Left ventricle myocardium inferior (tissue), 1 donor: ENCODE measurements at regions not wholly inside any gene's neighbourhood (a gene's known extent, or its start where the extent isn't known, plus 50 kb on each side); places are given as distances from the start of the nearest gene placed in this dataset.

ENCODE experiments used
- DNase-seq: peaks from one replicate; pipeline ENCODE4 v3.0.0-alpha.2; 2020
- H3K27ac ChIP-seq: fragments of 200-600 bp; replicated peaks from 2 replicates; pipeline ENCODE4 v1.8.0; 2021
- H3K27me3 ChIP-seq: fragments of 200-600 bp; 2 replicates; pipeline ENCODE4 v1.8.0; 2021; ENCODE audit warnings: low read depth
- H3K36me3 ChIP-seq: fragments of 200-600 bp; 2 replicates; pipeline ENCODE4 v1.8.0; 2021
- H3K4me1 ChIP-seq: fragments of 200-600 bp; 2 replicates; pipeline ENCODE4 v1.8.0; 2021
- H3K4me3 ChIP-seq: fragments of 200-600 bp; 2 replicates; pipeline ENCODE4 v1.8.0; 2021; ENCODE audit warnings: mild to moderate bottlenecking, moderate library complexity
- H3K9me3 ChIP-seq: fragments of 200-600 bp; replicated peaks from 2 replicates; pipeline ENCODE4 v1.8.0; 2021
- CTCF ChIP-seq: fragments of 200-600 bp; IDR thresholded peaks from 2 replicates; pipeline ENCODE4 v1.8.0; 2021; ENCODE audit warnings: antibody characterized with exemption, mild to moderate bottlenecking, borderline replicate concordance
- intact Hi-C: fragments of 100-400 bp; cut with micrococcal nuclease; formaldehyde crosslinking; loops from one replicate; pipeline ENCODE4 v1.11.0; 2022
- donor health status: DM: no; HTN: yes; CAD: no; lungs with severe emphysema.

DNA sequence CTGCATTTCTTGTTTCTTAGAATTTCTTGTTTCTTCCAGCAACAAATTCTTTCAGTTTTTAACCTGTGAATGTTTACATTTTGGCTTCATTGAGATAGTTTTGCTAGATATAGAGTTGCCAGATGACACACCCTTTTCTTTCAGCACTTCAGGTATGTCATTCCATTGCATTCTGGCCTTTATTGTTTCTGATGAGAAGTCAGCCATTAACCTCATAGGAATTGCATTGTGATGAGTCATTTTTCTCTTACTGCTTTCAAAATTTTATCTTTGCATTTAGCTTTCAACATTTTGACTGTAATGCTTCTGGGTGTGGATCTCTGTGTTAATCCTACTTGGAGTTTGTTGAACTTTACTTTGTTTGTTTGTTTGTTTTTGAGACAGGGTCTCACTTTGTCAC is 440.3 kb upstream of the HS3ST5 start:
- intact Hi-C loops = no loop called here
- Histone ChIP-seq H3K27ac (no peak overlapping the region), H3K4me1 (no peaks in the 10 kb centered on the region), H3K36me3 (no peaks in the 10 kb centered on the region), H3K4me3 (no peak overlapping the region), H3K27me3 (no peaks in the 10 kb centered on the region), H3K9me3 (peaks cover 8% of the 10 kb centered on the region)
- no peak for DNase-seq
- TF ChIP-seq CTCF = no peak

DNA sequence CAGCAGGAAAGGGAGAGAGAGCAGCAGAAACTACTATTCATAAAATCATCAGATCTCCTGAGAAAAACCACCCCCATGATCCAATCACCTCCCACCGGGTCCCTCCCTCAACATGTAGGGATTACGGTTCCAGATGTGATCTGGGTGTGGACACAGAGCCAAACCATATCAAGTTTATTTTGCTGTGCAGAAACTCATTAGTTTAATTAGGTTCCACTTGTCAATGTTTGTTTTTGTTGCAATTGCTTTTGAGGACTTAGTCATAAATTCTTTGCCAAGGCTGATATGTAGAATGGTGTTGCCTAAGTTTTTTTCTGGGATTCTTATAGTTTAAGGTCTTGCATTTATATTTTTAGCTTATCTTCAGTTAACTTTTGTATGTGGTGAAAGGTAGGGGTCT is 422.0 kb upstream of the HS3ST5 start:
- Histone ChIP-seq H3K4me3 (no peak overlapping the region), H3K27me3 (no peaks in the 10 kb centered on the region), H3K4me1 (no peaks in the 10 kb centered on the region), H3K36me3 (no peaks in the 10 kb centered on the region), H3K9me3 (no peaks in the 10 kb centered on the region), H3K27ac (no peak overlapping the region)
- TF ChIP-seq CTCF = no peak
- no peak for DNase-seq
- intact Hi-C loops = no loop called here

GRCh38 chr6:114762145-114762544 is 419.3 kb upstream of the HS3ST5 start:
- no peaks in the 10 kb centered on the region for H3K4me1 ChIP-seq
- no peak for TF ChIP-seq CTCF
- no peak overlapping the region for H3K27ac ChIP-seq
- DNase-seq = no peak
- H3K36me3 ChIP-seq = no peaks in the 10 kb centered on the region
- no peak overlapping the region for H3K4me3 ChIP-seq
- no peaks in the 10 kb centered on the region for H3K9me3 ChIP-seq
- intact Hi-C loops = no loop called here
- H3K27me3 ChIP-seq = no peaks in the 10 kb centered on the region

GRCh38 chr6:114747995-114748625 is 405.3 kb upstream of the HS3ST5 start:
- no peaks in the 10 kb centered on the region for H3K27me3 ChIP-seq
- H3K4me3 ChIP-seq = no peak overlapping the region
- no peak overlapping the region for H3K27ac ChIP-seq
- intact Hi-C loops = loop anchor here (10.0 kb wide), 1 partner anchor 1147 kb away; no protein-coding TSS in a partner anchor
- TF ChIP-seq CTCF = peak; percentile 72
- no peaks in the 10 kb centered on the region for H3K9me3 ChIP-seq
- no peaks in the 10 kb centered on the region for H3K4me1 ChIP-seq
- DNase-seq = no peak
- no peaks in the 10 kb centered on the region for H3K36me3 ChIP-seq

DNA sequence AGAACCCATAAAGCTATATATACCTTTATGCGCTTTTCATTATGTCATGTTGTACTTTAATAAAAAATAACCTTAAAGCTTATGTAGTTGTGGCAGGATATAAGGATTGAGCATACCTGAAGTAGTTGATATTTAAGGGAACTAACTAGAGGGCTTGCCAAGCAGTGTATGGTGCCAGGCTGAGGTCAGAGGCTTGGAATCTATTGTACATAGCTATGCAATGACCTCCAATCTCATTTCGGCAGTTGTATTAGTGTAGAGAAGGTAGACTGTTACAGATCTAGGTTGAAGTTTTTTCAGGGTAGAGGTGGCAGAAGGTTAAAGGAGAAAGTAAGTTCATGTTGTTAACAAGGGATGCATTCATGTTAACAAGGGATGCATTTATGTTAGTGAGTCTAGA is 397.7 kb upstream of the HS3ST5 start:
- H3K27me3 ChIP-seq = no peaks in the 10 kb centered on the region
- no peaks in the 10 kb centered on the region for H3K4me1 ChIP-seq
- H3K4me3 ChIP-seq = no peak overlapping the region
- TF ChIP-seq CTCF = no peak
- intact Hi-C loops = loop anchor here (10.0 kb wide), 1 partner anchor 1154 kb away; no protein-coding TSS in a partner anchor
- H3K36me3 ChIP-seq = no peaks in the 10 kb centered on the region
- no peak overlapping the region for H3K27ac ChIP-seq
- no peaks in the 10 kb centered on the region for H3K9me3 ChIP-seq
- no peak for DNase-seq
